GM19455 (cell line): ENCODE measurements at regions not wholly inside any gene's neighbourhood (a gene's known extent, or its start where the extent isn't known, plus 50 kb on each side); places are given as distances from the start of the nearest gene placed in this dataset.

Source experiments
- ATAC-seq: cut with Tn5 transposase; IDR thresholded peaks from one replicate; pipeline ENCODE4 v1.9.1; 2021; ENCODE audit not compliant: unreplicated experiment

GRCh38 chr20:41888434-41888833 is 270.3 kb upstream of the CHD6 start:
- ATAC-seq, result no peak

DNA sequence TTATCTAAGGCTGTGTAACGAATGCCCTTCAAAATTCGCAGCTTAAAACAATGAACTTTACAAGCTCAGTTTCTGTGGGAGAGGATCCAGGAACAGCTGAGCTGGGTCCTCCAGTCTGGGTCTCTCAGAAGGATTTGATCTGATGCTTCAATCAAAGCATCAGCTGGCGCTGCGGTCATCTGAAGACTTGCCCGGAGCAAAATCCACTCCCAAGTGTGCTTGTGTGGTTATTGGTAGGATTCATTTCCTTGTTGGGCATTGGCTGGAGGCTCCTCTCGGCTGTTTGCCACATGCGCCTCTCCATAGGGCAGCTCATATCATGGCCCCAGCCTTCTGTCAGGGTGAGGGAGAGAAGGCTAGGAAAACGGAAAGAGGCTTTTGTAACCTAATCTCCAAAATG is 269.3 kb upstream of the CHD6 start:
- ATAC-seq, result no peak

DNA sequence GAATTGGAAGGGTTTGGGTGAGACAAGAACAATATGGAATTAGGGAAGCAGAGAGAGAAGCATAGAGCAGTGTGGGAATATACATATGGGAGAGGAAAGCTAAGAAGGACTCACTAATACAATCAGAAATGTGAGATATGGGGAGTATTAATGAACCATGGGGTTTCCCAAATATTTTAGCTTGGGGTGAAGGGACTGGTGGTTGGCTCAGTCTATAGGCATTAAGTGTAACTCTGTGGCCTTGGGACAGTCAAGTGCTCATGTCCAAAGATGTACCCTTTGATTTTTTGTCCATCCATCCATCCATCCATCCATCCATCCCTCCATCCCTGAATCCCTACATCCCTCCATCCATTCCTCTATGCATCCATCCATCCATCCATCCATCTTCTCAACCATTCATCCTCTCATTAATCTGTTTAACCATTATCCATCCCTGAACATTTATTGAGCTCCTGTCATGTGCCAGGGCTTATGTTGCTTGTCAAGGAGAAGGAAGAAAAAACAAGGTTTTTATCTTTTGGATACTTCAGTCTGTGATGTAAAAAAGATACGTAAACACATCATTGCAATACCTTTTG is 263.4 kb upstream of the CHD6 start:
- ATAC-seq, result no peak

DNA sequence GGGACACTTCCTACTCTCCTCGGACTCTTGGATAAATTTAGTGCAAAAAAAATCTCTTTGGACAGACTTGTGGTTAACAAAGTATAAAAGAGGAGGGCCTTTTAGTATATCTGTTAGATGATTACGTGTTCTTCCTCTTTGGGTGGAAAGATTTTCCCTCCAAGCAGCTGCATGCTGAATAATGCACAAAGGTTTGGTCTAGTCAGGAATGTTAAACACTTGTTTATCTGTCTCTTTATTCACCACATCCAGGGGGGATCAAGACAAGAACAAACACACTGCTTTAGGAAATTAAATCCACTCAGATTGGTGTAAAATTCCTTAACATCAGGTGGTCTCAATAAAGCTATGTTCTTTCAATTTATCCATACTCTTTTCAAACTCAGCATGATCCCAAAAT is 260.9 kb upstream of the CHD6 start:
- ATAC-seq, result no peak

- ATAC-seq, result no peak
These were observed 259.7 kb upstream of the CHD6 start for GRCh38 chr20:41877911-41878310.

DNA sequence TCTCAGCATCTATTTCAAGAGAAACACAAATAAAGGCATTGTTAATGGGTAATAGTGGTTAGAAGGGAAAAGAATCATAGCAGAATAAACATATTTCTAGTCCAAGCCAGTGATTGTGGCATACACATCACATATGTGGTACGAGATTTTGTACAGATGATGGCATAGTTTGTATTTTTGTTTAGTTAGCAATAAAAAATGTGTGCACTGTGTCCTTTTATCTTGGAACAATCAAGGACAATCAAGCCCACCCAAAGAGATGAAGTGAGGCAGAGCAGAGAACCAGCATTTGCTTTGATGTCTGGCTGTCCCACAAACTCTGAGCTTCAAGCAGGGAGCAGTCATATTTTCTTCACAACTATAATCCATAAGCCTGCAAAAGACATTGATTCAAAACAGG is 256.5 kb upstream of the CHD6 start:
- ATAC-seq, result no peak

- ATAC-seq, result no peak
These were observed 254.8 kb upstream of the CHD6 start for GRCh38 chr20:41872930-41873329.

DNA sequence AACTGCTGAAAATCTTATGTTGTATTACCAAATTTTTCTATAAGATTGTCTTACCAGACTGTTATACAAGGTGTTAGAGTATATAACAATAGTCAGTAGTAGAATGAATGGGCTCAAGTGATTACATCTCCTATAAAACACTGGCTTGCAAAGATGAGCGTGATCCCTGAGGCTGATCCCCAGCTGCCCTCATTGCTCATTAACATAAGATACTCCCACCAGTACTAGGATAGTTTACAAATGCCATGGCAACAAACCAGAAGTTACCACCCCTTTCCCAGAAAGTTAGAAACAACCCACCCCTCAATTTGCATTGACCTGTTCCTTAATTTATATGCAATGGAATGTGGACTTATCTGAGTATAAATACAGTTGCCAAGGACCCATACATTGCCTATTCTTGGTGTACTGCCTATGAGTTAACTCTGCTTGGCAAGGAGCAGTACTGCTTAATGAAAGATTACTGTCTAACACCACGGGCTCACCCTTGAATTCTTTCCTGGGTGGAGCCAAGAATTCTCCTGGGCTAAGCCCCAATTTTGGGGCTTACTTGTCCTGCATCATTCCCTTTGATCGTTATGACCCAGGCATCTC is 252.8 kb upstream of the CHD6 start:
- no peak for ATAC-seq

DNA sequence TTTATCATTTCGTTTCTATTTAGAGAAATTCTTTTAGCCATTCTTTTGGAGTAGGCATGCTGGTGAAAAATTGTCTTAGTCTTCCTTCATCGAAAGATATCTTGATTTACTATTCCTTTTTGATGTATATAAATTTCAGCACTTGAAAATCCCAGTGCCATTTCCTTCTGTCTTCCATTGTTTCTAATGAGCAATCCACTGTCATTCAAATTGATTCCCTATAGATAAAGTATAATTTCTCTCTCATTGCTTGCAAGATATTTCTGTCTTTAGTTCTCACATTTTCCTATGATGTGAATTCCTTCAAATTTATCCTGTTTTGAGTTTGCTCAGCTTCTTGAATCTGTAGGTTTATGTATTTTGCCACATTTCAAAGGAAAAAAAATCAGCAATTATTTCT is 251.1 kb upstream of the CHD6 start:
- ATAC-seq, result no peak

- no peak for ATAC-seq
These were observed 247.8 kb upstream of the CHD6 start for GRCh38 chr20:41865938-41866337.

GRCh38 chr20:41862476-41862875 is 244.3 kb upstream of the CHD6 start:
- no peak for ATAC-seq

- no peak for ATAC-seq
These were observed 243.7 kb upstream of the CHD6 start for GRCh38 chr20:41861772-41862422.

DNA sequence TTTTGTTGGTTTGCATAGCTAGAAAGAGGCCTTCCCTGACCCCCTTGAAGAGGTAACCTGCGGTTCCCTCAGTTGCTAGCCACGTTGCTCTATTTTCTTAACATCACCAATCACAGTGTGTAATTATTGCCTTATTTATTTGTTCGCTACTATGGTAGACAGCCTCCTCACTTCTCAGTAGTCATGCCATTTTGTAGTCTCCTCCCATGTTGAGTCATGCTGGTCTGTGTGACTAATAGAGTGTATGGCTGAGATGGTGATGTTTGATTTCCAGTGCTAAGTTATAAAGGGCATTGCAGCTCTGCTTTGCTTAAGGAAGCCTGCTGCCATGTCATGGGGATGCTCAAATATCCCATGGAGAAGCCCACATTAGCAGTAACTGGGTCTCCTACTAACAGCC is 236.6 kb upstream of the CHD6 start:
- ATAC-seq, result no peak

GRCh38 chr20:41853806-41854205 is 235.6 kb upstream of the CHD6 start:
- no peak for ATAC-seq

DNA sequence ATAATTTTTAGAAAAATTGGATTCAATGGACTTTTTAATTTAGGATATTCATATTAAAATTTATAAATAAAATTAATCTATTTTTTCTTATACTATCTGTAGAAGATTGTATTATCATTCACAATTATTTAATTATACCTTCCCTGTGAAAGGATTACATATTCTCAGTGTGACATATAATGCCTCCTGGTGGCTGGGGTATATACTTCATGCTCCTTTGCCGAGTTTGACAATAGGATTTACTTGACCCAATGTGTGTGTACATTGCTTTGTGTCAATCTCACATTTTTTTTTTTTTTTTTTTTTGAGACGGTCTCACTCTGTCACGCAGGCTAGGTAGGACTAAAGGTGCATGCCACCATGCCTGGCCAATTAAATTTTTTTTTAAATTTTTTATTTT is 230.0 kb upstream of the CHD6 start:
- ATAC-seq, result no peak

- ATAC-seq, result no peak
These were observed 219.6 kb upstream of the CHD6 start for GRCh38 chr20:41837669-41838224.

- no peak for ATAC-seq
These were observed 215.6 kb upstream of the CHD6 start for GRCh38 chr20:41833739-41834138.

- no peak for ATAC-seq
These were observed 212.5 kb upstream of the CHD6 start for GRCh38 chr20:41830702-41831101.

GRCh38 chr20:41819436-41819835 is 201.3 kb upstream of the CHD6 start:
- no peak for ATAC-seq

GRCh38 chr20:41818991-41819390 is 200.8 kb upstream of the CHD6 start:
- no peak for ATAC-seq

DNA sequence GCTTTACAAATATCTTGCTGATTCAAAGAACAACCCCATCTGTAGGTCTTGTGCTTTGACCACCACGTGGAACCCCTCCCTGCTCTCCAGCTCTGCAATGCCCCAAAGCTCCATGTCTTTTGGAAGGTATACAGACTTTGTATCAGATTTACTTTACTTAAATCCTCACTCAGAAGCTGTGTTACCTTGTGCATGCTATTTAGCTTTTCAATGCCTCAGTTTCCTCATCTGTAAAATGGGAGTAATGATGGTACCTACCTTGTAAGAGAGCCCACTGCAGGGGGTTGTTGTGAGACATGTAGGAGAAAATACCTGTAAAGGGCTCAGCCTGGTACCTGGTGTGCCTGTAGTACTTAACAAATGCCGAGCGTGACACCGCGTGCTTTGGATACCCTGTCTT is 200.2 kb upstream of the CHD6 start:
- no peak for ATAC-seq

DNA sequence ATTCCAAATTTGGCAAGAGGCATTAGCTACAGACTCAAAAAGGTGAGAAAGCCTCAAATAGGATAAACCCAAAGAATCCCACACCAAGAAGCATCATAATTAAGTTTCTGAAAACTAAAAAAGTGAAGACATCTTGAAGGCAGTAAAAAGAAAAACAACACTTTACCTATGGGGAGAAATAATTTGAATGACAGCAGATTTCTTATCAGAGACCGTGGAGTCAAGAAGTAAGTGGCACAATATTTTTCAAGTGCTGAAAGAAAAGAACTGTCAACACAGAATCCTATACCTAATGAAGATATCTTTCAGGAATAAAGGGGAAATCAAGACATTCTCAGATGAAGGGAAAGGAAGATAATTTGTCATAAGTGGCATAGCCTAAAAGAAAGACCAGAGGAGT is 193.3 kb upstream of the CHD6 start:
- no peak for ATAC-seq

- ATAC-seq, result no peak
These were observed 181.9 kb upstream of the CHD6 start for GRCh38 chr20:41800040-41800439.
